ENCODE measurements at regions not wholly inside any gene's neighbourhood (a gene's known extent, or its start where the extent isn't known, plus 50 kb on each side); places are given as distances from the start of the nearest gene placed in this dataset.

DNA sequence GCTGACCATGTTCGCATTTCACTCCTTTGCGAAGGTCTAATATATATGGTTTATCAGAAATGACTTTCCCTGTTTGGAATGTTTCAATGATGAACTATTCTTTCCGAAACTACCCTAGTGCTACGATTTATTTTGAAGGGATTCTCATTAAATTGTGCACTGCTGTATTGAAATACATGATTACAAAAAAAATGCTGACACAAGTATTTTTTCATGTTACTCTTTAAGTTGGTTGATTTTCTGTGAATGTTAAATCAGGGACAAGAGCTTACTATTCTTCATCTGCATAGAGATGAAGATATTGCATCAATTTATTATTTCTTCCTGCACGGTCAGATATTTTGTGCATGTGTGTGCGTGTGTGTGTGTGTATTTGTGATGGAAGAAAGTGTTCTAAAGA, 731.5 kb upstream of the AGA start:
- TF ChIP-seq, protein P1, sequence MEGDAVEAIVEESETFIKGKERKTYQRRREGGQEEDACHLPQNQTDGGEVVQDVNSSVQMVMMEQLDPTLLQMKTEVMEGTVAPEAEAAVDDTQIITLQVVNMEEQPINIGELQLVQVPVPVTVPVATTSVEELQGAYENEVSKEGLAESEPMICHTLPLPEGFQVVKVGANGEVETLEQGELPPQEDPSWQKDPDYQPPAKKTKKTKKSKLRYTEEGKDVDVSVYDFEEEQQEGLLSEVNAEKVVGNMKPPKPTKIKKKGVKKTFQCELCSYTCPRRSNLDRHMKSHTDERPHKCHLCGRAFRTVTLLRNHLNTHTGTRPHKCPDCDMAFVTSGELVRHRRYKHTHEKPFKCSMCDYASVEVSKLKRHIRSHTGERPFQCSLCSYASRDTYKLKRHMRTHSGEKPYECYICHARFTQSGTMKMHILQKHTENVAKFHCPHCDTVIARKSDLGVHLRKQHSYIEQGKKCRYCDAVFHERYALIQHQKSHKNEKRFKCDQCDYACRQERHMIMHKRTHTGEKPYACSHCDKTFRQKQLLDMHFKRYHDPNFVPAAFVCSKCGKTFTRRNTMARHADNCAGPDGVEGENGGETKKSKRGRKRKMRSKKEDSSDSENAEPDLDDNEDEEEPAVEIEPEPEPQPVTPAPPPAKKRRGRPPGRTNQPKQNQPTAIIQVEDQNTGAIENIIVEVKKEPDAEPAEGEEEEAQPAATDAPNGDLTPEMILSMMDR (IDR thresholded peaks at IDR 0.05; ENCODE audit: low read depth, low read length): no peak
- no peaks in the 10 kb centered on the region for H3K4me1 ChIP-seq
- DNase-seq: no peak
- H3K9me3 ChIP-seq: no peaks in the 10 kb centered on the region
- H3K4me3 ChIP-seq (ENCODE audit: low read depth, low read length): no peak overlapping the region
- H3K36me3 ChIP-seq: no peaks in the 10 kb centered on the region
- no peaks in the 10 kb centered on the region for H3K27me3 ChIP-seq

- Histone ChIP-seq H3K4me3 (ENCODE audit: low read depth, low read length) (no peak overlapping the region), H3K36me3 (no peaks in the 10 kb centered on the region), H3K4me1 (no peaks in the 10 kb centered on the region), H3K9me3 (no peaks in the 10 kb centered on the region), H3K27me3 (no peaks in the 10 kb centered on the region)
- DNase-seq: no peak
- TF ChIP-seq, protein P1 (IDR thresholded peaks at IDR 0.05; ENCODE audit: low read depth, low read length): no peak
Measured at GRCh38 chr4:178174756-178175155, 732.5 kb upstream of the AGA start.

GRCh38 chr4:178185517-178185916, 743.3 kb upstream of the AGA start:
- H3K9me3 ChIP-seq: no peaks in the 10 kb centered on the region
- no peak for DNase-seq
- H3K4me3 ChIP-seq (ENCODE audit: low read depth, low read length): no peak overlapping the region
- TF ChIP-seq, protein P1 (IDR thresholded peaks at IDR 0.05; ENCODE audit: low read depth, low read length): no peak
- no peaks in the 10 kb centered on the region for H3K4me1 ChIP-seq
- H3K36me3 ChIP-seq: no peaks in the 10 kb centered on the region
- H3K27me3 ChIP-seq: no peaks in the 10 kb centered on the region

GRCh38 chr4:178192611-178193010, 750.4 kb upstream of the AGA start:
- TF ChIP-seq, protein P1 (IDR thresholded peaks at IDR 0.05; ENCODE audit: low read depth, low read length): no peak
- Histone ChIP-seq H3K36me3 (no peaks in the 10 kb centered on the region), H3K4me3 (ENCODE audit: low read depth, low read length) (no peak overlapping the region), H3K9me3 (no peaks in the 10 kb centered on the region), H3K27me3 (no peaks in the 10 kb centered on the region), H3K4me1 (no peaks in the 10 kb centered on the region)
- DNase-seq: no peak

GRCh38 chr4:178196751-178197374, 754.6 kb upstream of the AGA start:
- H3K9me3 ChIP-seq: no peaks in the 10 kb centered on the region
- TF ChIP-seq, protein P1 (IDR thresholded peaks at IDR 0.05; ENCODE audit: low read depth, low read length): no peak
- H3K4me3 ChIP-seq (ENCODE audit: low read depth, low read length): no peak overlapping the region
- no peak for DNase-seq
- H3K36me3 ChIP-seq: no peaks in the 10 kb centered on the region
- H3K4me1 ChIP-seq: no peaks in the 10 kb centered on the region
- no peaks in the 10 kb centered on the region for H3K27me3 ChIP-seq

GRCh38 chr4:178198691-178199090, 756.5 kb upstream of the AGA start:
- Histone ChIP-seq H3K9me3 (no peaks in the 10 kb centered on the region), H3K36me3 (no peaks in the 10 kb centered on the region), H3K4me3 (ENCODE audit: low read depth, low read length) (no peak overlapping the region), H3K27me3 (no peaks in the 10 kb centered on the region), H3K4me1 (no peaks in the 10 kb centered on the region)
- TF ChIP-seq, protein P1 (IDR thresholded peaks at IDR 0.05; ENCODE audit: low read depth, low read length): no peak
- DNase-seq: no peak
